PC-3 (cell line): ENCODE measurements at regions not wholly inside any gene's neighbourhood (a gene's known extent, or its start where the extent isn't known, plus 50 kb on each side); places are given as distances from the start of the nearest gene placed in this dataset.
"Not testable (repeated sequence)": the region's sequence is repeated elsewhere in the genome, so short reads cannot be mapped to it uniquely, and the experiment has no call there.

Experiments used
- CTCF ChIP-seq: fragments of 300-600 bp; sonication (generic); conservative IDR thresholded peaks from 2 replicates; pipeline ENCODE4 v1.5.1; 2017; ENCODE audit warnings: antibody characterized with exemption, low read depth, mild to moderate bottlenecking, low read length
- EZH2 ChIP-seq: fragments of 300-600 bp; sonication (generic); IDR thresholded peaks from one replicate; pipeline ENCODE4 v1.6.1; 2017; ENCODE audit warnings: antibody characterized with exemption, mild to moderate bottlenecking, low read length; ENCODE audit not compliant: unreplicated experiment
- EZH2phosphoT487 ChIP-seq: fragments of 300-600 bp; sonication (generic); IDR thresholded peaks from 2 replicates; pipeline ENCODE4 v1.6.1; 2018; ENCODE audit warnings: mild to moderate bottlenecking, antibody characterized with exemption, low read length, borderline replicate concordance

GRCh38 chr1:209202321-209202720 lies 381.2 kb upstream of the CAMK1G start:
- not testable (repeated sequence) for TF ChIP-seq EZH2, CTCF, EZH2phosphoT487
